Glomerular visceral epithelial cell (primary cell): ENCODE measurements at regions not wholly inside any gene's neighbourhood (a gene's known extent, or its start where the extent isn't known, plus 50 kb on each side); places are given as distances from the start of the nearest gene placed in this dataset.

Experiments
- DNase-seq: peaks from one replicate; pipeline ENCODE4 v3.0.0-alpha.2; 2016; ENCODE audit errors: extremely low spot score

DNA sequence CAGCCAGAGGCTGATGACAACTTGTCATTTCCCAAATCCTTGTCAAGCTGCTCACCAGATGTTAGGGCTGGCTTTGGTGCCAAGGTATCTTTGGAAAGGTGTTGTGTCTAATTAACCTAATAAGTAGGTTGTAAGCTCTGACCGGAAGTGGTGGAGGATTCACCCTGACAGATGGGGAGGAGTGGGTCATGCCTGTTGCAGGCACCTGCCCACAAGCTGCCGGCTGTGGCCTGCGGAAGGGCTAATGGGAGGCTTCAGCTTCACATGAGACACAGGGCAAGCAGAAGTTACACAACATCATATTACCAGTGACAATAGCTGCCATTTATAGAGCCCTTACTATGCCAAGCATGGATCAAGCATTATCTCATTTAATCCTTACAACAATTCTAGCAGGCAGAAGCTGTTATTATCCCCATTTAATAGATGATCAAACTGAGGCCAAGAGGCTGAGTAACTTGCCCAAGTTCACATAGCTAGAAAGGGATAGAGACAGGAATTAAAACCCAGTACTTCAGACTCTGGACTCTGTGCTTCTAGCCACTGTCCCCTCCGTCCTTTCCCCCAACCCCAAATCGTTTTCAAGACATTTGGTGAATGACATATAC is 63.1 kb upstream of the DUSP5 start:
- DNase-seq: no peak

DNA sequence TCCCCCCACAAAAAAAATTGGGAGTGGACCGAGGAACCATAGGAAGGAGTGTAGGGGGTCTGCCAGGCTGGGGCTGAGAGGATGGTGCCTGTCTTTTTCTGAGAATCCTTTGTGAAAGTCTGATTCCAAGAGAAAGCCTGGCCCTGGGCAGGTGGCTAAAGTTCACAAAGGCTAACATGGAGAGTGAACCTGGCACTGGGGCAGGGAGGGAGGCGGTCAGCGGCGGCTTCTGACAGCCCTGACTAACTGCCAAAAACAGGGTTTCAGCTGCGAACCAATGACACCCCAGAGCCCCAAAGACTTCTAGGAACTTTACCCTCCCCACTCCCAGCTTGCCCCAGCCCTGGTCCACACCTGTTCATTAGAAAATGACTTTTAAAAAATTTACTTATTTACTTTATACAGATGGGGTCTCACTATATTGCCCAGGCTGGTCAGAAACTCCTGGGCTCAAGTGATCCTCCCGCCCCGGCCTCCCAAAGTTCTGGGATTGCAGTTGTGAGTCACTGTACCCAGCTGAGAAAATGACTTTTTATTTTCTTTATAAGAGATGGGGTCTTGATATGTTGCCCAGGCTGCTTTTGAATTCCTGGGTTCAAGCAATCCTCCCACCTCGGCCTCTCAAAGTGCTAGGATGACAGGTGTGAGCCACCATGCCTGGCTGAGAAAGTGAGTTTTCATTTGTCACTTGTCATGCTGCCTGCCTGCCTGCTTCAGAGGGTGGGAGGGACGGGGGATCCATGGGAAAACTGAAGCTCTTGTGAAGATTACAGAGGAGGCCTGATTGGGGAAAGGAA is 61.0 kb upstream of the DUSP5 start:
- DNase-seq: no peak

DNA sequence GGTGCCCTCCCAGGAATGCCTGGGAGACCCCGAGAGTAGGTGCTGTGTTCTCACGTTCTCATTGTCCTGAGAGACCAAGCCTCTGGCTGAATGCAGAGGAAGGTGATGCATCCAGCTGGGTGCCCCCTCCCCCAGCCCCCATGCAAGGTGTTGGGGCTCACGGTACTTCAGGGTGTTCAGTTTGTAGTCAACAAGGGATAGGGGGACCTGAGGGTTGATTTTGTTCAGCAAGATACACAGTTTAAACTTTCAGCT is 60.4 kb upstream of the DUSP5 start:
- no peak for DNase-seq

- no peak for DNase-seq
Measured at GRCh38 chr10:110437761-110438341, 59.9 kb upstream of the DUSP5 start.

- DNase-seq: no peak
Measured at GRCh38 chr10:110442746-110443145, 55.0 kb upstream of the DUSP5 start.

- no peak for DNase-seq
Measured at GRCh38 chr10:110443239-110444003, 54.3 kb upstream of the DUSP5 start.

DNA sequence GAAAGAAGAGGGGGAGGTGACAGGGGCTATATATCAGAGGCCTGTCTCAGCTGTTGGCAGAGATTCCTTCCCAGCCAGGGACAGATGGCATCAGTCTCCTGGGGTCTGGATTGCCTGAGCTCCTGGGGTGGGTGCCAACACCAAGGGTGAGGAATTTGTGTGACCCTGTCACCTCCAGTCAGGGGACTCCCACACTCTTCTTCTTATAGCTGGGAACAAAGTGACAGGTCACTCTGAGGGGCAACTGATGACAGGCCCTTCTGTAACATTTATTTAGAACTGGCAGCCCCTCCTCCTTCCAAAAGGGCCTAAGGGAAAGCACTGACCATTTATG is 53.7 kb upstream of the DUSP5 start:
- DNase-seq: no peak

GRCh38 chr10:110445871-110446270 is 51.8 kb upstream of the DUSP5 start:
- DNase-seq: no peak

- no peak for DNase-seq
Measured at GRCh38 chr10:110446277-110446676, 51.4 kb upstream of the DUSP5 start.

GRCh38 chr10:110446954-110447608 is 50.6 kb upstream of the DUSP5 start:
- DNase-seq: peak; percentile 64

DNA sequence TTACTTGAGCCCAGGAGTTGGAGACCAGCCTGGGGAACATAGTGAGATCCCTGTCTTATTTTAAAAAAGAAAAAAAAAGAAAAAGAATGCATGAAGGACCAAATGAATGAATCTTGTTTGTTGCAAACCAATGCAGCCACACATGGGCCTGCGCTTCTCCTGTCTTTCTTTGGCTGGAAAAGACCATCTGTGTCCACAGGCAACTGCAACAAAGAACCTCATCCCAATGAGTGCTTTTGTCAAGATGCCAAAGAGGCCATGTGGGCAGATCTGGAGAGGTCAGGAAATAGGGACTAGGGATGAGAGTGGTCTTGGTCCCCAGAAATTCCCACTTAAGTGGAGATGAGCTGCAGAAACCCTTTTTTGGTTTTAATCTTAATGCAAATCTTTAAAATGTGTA is 49.8 kb upstream of the DUSP5 start:
- no peak for DNase-seq
